GM23248 (cell line): ENCODE measurements at regions not wholly inside any gene's neighbourhood (a gene's known extent, or its start where the extent isn't known, plus 50 kb on each side); places are given as distances from the start of the nearest gene placed in this dataset.

Source experiments
- DNase-seq: peaks from one replicate; pipeline ENCODE4 v3.0.0-alpha.2; 2015
- H2AFZ ChIP-seq: fragments of 200-600 bp; sonication (generic); 2 replicates; pipeline ENCODE4 v1.6.1; 2016; ENCODE audit warnings: antibody characterized with exemption
- H3F3A ChIP-seq: fragments of 200-600 bp; sonication (generic); 2 replicates; pipeline ENCODE4 v1.6.1; 2016; ENCODE audit warnings: mild to moderate bottlenecking, antibody characterized with exemption, mixed run types; ENCODE audit not compliant: insufficient read depth
- H3K27ac ChIP-seq: fragments of 200-600 bp; sonication (generic); 2 replicates; pipeline ENCODE4 v1.5.1; 2016; ENCODE audit warnings: mild to moderate bottlenecking
- H3K27me3 ChIP-seq: fragments of 200-600 bp; sonication (generic); replicated peaks from 2 replicates; pipeline ENCODE4 v1.6.1; 2016; ENCODE audit warnings: mild to moderate bottlenecking; ENCODE audit not compliant: insufficient read depth
- H3K36me3 ChIP-seq: fragments of 200-600 bp; sonication (generic); 2 replicates; pipeline ENCODE4 v1.6.1; 2016; ENCODE audit warnings: low read depth, mild to moderate bottlenecking
- H3K4me1 ChIP-seq: fragments of 200-600 bp; sonication (generic); 2 replicates; pipeline ENCODE4 v1.6.1; 2016; ENCODE audit warnings: mild to moderate bottlenecking; ENCODE audit not compliant: insufficient read depth
- H3K4me2 ChIP-seq: fragments of 200-600 bp; sonication (generic); one replicate; pipeline ENCODE4 v1.6.1; 2016; ENCODE audit warnings: mild to moderate bottlenecking; ENCODE audit not compliant: unreplicated experiment
- H3K4me3 ChIP-seq: fragments of 200-600 bp; sonication (generic); 2 replicates; pipeline ENCODE4 v1.5.1; 2016; ENCODE audit warnings: mild to moderate bottlenecking
- H3K79me2 ChIP-seq: fragments of 200-600 bp; sonication (generic); 2 replicates; pipeline ENCODE4 v1.6.1; 2016; ENCODE audit warnings: mild to moderate bottlenecking; ENCODE audit not compliant: insufficient read depth
- H3K9ac ChIP-seq: fragments of 200-600 bp; sonication (generic); 2 replicates; pipeline ENCODE4 v1.6.1; 2016; ENCODE audit warnings: mild to moderate bottlenecking
- H3K9me2 ChIP-seq: fragments of 200-600 bp; sonication (generic); 2 replicates; pipeline ENCODE4 v1.6.1; 2016; ENCODE audit warnings: mixed run types, mild to moderate bottlenecking, moderate library complexity; ENCODE audit not compliant: insufficient read depth
- H3K9me3 ChIP-seq: fragments of 200-600 bp; sonication (generic); one replicate; pipeline ENCODE4 v1.6.1; 2017; ENCODE audit warnings: low read depth
- H4K20me1 ChIP-seq: fragments of 200-600 bp; sonication (generic); 2 replicates; pipeline ENCODE4 v1.6.0; 2016; ENCODE audit not compliant: insufficient read depth
- EZH2 ChIP-seq: fragments of 200-600 bp; sonication (generic); IDR thresholded peaks from 2 replicates; pipeline ENCODE4 v1.6.1; 2018; ENCODE audit warnings: antibody characterized with exemption, mild to moderate bottlenecking; ENCODE audit not compliant: insufficient read depth, poor library complexity, severe bottlenecking
- EZH2phosphoT487 ChIP-seq: fragments of 200-600 bp; sonication (generic); IDR thresholded peaks from 2 replicates; pipeline ENCODE4 v1.6.1; 2018; ENCODE audit warnings: antibody characterized with exemption, moderate library complexity, mild to moderate bottlenecking, low read depth; ENCODE audit not compliant: insufficient read depth
- WGBS, 2 experiments: methylation state at CpG; one replicate each; pipeline ENCODE4 v1.1.6; 2015 to 2017; ENCODE audit warnings: low lambda C conversion rate in 2 of 2, low coverage in 1 of 2; ENCODE audit errors: missing lambda C conversion rate in 2 of 2; 5-methylcytosine and 5-hydroxymethylcytosine counted together
- in situ Hi-C: fragments of 300-500 bp; cut with MboI; formaldehyde crosslinking; loops from 2 replicates; pipeline ENCODE4 v1.15.0; 2020

- TF ChIP-seq EZH2phosphoT487 (no peak), EZH2 (no peak)
- 86 to 89% methylated on average over 5 of the region's 5 CpGs for WGBS, 2 experiments
- no peaks in the 10 kb centered on the region for H4K20me1 ChIP-seq
- no peaks in the 10 kb centered on the region for H3K27me3 ChIP-seq
- H3K79me2 ChIP-seq: no peaks in the 10 kb centered on the region
- in situ Hi-C loops: no loop called here
- no peaks in the 10 kb centered on the region for H3K36me3 ChIP-seq
- H3K4me2 ChIP-seq: no peak overlapping the region
- H3K4me3 ChIP-seq: no peak overlapping the region
- H3K9me2 ChIP-seq: no peaks in the 10 kb centered on the region
- H2AFZ ChIP-seq: no peak overlapping the region
- no peak for DNase-seq
- H3K9me3 ChIP-seq: no peaks in the 10 kb centered on the region
- H3F3A ChIP-seq: peaks cover 20% of the 10 kb centered on the region
- H3K4me1 ChIP-seq: peaks cover 39% of the 10 kb centered on the region
- H3K9ac ChIP-seq: no peak overlapping the region
- H3K27ac ChIP-seq: no peak overlapping the region
These were observed 55.5 kb downstream of the PRR15 start for GRCh38 chr7:29619111-29619510.

GRCh38 chr7:29619848-29620555, 56.4 kb downstream of the PRR15 start:
- 0 out of 2 replicates have a peak overlapping the region, but pooled peaks have one; percentile 2 for H2AFZ ChIP-seq
- no peaks in the 10 kb centered on the region for H3K9me2 ChIP-seq
- in situ Hi-C loops: no loop called here
- H3K4me1 ChIP-seq: peaks cover 40% of the 10 kb centered on the region
- WGBS, 2 experiments: 64 to 66% methylated on average over 6 of the region's 6 CpGs
- H3K9ac ChIP-seq: no peak overlapping the region
- H3K79me2 ChIP-seq: no peaks in the 10 kb centered on the region
- no peaks in the 10 kb centered on the region for H4K20me1 ChIP-seq
- no peaks in the 10 kb centered on the region for H3K9me3 ChIP-seq
- TF ChIP-seq EZH2phosphoT487: no peak
- TF ChIP-seq EZH2: no peak
- H3K4me3 ChIP-seq: 0 out of 2 replicates have a peak overlapping the region, but pooled peaks have one; percentile 5
- H3K36me3 ChIP-seq: no peaks in the 10 kb centered on the region
- peak overlapping the region; percentile 74 for H3K4me2 ChIP-seq
- H3K27ac ChIP-seq: no peak overlapping the region
- DNase-seq: no peak
- no peaks in the 10 kb centered on the region for H3K27me3 ChIP-seq
- peaks cover 17% of the 10 kb centered on the region; the same call in 1 of the 2 replicates for H3F3A ChIP-seq

- H2AFZ ChIP-seq: 0 out of 2 replicates have a peak overlapping the region, but pooled peaks have one; percentile 2
- H3K4me1 ChIP-seq: peaks cover 40% of the 10 kb centered on the region
- TF ChIP-seq EZH2phosphoT487 (no peak), EZH2 (no peak)
These were observed 56.9 kb downstream of the PRR15 start for GRCh38 chr7:29620556-29620930.

GRCh38 chr7:29622335-29623265, 59.0 kb downstream of the PRR15 start:
- in situ Hi-C loops: no loop called here
- 36 to 40% methylated on average over 13 of the region's 13 CpGs for WGBS, 2 experiments
- peak overlapping the region; percentile 57 for H3K27ac ChIP-seq
- peaks cover 40% of the 10 kb centered on the region for H3K4me1 ChIP-seq
- no peaks in the 10 kb centered on the region for H3K79me2 ChIP-seq
- no peak for TF ChIP-seq EZH2phosphoT487
- TF ChIP-seq EZH2: no peak
- peak overlapping the region; percentile 58 for H3K4me3 ChIP-seq
- DNase-seq: peak; percentile 98
- H3K4me2 ChIP-seq: peak overlapping the region; percentile 74
- peaks cover 17% of the 10 kb centered on the region; the same call in 1 of the 2 replicates for H3F3A ChIP-seq
- no peaks in the 10 kb centered on the region for H3K27me3 ChIP-seq
- H2AFZ ChIP-seq: no peak overlapping the region
- H3K9me2 ChIP-seq: no peaks in the 10 kb centered on the region
- no peaks in the 10 kb centered on the region for H4K20me1 ChIP-seq
- H3K9ac ChIP-seq: peak overlapping the region; percentile 39
- H3K9me3 ChIP-seq: no peaks in the 10 kb centered on the region
- H3K36me3 ChIP-seq: no peaks in the 10 kb centered on the region

More at GRCh38 chr7:29620556-29620930, 56.9 kb downstream of the PRR15 start:
- no peak for DNase-seq
- no peaks in the 10 kb centered on the region for H3K9me2 ChIP-seq
- 80% methylated on average over 2 of the region's 2 CpGs for WGBS, 2 experiments
- H3K4me2 ChIP-seq: peak overlapping the region; percentile 74
- no peaks in the 10 kb centered on the region for H4K20me1 ChIP-seq
- in situ Hi-C loops: no loop called here
- no peak overlapping the region for H3K27ac ChIP-seq
- H3K9ac ChIP-seq: no peak overlapping the region
- H3K79me2 ChIP-seq: no peaks in the 10 kb centered on the region
- H3K9me3 ChIP-seq: no peaks in the 10 kb centered on the region
- no peaks in the 10 kb centered on the region for H3K36me3 ChIP-seq
- H3F3A ChIP-seq: peaks cover 17% of the 10 kb centered on the region; the same call in 1 of the 2 replicates
- H3K27me3 ChIP-seq: no peaks in the 10 kb centered on the region
- H3K4me3 ChIP-seq: peak overlapping the region; percentile 5; the same call in 1 of the 2 replicates
